GM19193 (cell line): ENCODE measurements at regions not wholly inside any gene's neighbourhood (a gene's known extent, or its start where the extent isn't known, plus 50 kb on each side); places are given as distances from the start of the nearest gene placed in this dataset.

Source experiments
- POLR2A ChIP-seq: IDR thresholded peaks from 4 replicates; pipeline ENCODE4 v1.6.1; 2011; ENCODE audit not compliant: insufficient read depth, insufficient read length; ENCODE audit errors: extremely low read depth

DNA sequence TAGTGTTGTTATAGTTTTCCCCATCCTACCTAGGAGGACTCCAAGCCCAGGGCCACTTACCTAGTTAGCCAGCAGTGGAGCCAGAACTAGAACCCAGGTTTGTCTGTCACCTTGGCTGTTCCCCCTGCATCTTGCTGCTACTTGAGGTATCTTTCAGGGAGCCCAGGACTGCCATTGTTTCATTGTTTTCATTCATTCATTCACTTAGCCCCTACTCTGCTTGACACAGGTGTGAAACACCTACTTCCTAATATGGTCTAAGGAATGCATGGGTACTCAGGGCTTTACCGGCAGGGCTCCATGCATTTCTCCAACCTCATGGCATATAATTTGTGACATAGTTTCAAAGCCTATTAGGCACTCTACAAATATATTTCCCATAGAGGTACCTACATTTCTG lies 266.6 kb upstream of the TPM1 start:
- TF ChIP-seq POLR2A, result no peak

DNA sequence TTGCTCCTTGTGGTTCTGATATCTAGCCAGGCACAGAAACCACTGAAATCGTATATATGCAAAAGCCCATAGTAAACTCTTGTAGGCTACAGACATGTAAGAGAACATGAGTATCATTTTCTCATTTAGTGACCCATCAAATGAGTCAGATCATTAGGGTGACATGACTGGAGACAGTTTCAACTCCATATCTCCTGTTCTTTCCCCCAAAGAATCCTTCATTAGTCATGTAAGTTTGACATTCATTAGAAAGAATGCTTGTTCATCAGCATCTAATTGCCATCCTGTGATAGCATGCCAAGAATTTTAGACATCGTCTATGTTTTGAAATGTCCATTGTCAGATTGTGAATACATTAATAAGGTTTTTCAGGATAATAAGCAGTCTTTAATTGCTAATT lies 264.9 kb upstream of the TPM1 start:
- no peak for TF ChIP-seq POLR2A

DNA sequence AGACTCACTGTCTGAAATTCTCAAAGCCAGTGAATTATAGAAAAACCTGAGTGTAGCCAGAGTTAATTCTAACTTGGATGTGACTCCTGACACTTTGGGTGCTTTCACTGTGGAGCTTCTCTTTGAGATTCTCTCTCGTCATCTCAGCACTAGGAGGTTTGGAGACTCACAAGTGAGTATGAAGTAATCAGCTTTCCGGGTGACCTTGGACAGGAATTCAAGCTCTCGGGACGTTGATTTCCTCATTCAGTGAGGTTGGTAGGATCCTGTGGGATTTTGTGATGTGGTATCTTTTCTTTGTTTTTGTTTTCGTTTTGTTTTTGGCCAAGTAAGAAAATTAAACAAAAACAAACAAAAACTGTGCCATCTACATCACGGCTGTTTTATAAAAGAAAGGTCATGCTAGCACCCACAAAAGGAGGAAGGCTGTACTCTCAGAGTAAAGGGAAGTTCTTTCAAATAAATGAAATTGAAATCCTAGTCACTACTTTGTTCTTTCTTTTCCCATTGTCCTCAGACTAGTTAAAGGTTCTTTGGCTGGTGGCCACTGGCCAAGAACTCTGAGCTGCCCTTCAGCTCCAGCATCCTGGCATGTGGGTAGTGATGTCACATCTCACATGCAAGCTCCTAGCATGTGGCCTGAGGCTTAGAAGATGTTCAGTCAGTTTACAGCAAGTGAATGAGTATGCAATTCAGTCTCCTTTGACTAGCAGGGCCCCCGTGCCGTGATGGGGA lies 263.3 kb upstream of the TPM1 start:
- no peak for TF ChIP-seq POLR2A

DNA sequence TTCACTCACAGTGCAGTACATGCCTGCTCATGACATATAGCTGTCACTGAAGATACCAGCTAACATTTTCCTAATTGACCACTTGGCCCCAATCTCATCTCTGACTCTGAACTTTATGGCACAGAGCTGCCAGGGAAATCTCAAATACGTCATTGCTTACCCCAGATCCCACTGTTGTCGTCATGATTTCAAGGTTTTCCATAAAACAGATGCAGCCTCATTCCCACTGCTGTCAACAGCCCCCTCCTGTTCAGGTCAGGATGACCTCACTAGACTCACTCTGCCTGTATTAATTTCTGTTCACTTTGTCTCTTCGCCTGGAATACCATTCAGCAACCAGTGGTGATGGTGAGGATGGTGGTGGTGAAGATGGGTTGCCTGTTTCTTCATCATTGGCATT lies 262.6 kb upstream of the TPM1 start:
- TF ChIP-seq POLR2A, result no peak

DNA sequence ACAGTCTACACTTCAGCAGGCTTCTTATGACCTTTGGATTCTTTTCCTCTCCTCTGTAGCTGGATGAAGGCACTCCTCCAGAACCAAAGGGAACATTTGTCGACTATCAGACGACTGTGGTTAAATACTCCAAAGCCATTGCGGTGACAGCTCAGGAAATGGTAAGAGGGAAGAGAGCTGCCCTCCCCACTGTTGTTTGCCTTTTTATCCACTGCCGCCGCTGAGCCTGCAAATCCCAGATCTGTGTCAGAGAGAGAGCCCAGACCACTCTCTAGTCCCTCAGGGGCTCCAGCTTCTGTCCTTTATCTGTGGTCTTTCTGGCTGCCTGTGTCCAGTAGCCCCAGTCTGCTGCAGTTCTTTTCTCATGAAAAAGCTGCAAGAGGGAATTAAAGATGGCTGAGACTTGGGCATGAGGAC lies 261.5 kb upstream of the TPM1 start:
- TF ChIP-seq POLR2A, result no peak

DNA sequence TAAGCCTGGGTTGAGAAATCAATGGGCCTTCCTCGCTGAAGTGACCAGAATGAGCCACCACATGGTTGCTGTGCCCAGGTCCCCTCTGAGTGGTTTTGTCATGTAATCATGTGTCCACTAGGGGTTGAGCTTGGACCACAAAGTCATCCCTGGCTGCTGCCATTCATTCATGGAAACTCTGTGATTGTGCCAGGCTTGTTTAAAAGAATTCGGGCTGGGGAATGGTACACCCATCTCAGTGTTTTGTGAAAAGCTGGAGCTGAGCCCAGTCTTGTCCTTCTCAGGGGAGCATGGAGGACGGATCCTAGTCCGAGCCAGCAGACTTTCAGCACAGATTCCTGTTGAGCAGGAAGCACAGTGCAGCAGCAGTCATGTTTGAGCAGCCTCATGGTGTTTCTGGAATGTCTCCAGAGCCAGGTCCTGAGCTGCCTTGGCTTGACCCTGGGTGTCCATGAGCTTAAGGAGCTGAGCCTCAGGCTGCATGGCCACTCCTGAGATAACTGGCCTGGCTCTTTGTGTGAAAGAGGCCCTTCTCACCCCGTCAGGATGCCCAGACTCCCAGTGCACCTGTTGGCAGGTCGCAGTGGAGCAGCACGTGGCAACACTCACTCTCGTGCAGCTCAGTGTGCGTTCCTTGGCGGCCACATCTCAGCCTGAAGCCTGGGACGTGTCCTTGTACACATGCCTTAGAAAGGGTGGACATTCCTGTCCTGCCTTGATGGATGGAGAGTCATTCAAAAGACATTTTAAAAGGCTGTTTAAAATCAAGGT lies 260.3 kb upstream of the TPM1 start:
- TF ChIP-seq POLR2A, result no peak

DNA sequence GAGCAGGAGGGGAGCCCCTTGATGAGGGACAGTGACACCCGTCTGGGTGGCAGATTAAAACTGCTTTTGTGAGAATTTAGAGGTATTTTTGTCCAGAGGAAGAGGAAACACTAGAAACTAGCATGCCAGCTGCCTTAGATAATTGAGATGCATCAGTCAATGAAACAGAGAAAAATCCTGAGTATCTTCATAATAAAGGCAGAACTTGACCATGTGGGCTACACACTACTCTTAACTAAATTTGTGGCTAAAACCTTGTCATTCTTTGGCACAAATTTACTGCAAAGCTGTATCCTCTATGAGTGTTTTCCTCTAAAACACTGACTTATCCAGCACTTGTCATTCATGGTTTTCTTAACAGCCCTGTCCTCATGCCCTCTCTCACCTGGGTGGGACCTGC lies 259.7 kb upstream of the TPM1 start:
- no peak for TF ChIP-seq POLR2A

DNA sequence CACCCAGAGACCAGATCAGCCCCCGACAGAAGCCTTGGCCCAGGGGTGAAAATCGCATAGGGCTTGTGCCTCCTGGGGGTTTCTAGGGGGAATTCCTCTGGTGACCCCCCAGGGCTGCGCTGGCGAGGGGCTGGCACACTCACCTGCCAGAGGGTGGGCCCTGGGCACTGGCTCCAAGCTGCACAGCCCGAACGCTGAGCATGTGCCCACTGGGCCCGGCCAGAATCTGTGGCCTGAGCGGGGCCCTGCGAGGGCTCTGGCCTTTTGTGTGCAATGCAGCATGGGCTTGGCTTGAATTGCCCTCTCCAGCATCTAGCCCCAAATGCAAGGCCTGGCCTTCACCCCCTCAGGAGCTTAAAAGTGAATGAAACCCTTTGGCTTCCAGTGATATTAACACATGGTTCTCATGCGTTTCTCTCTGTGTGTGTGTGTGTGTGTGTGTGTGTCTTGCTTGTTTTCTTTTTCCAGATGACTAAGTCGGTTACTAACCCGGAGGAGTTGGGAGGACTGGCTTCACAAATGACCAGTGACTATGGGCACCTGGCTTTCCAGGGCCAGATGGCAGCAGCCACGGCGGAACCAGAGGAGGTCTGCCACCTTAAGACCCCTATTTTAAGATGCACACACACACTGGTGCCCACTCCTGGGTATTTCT lies 259.1 kb upstream of the TPM1 start:
- TF ChIP-seq POLR2A, result no peak

DNA sequence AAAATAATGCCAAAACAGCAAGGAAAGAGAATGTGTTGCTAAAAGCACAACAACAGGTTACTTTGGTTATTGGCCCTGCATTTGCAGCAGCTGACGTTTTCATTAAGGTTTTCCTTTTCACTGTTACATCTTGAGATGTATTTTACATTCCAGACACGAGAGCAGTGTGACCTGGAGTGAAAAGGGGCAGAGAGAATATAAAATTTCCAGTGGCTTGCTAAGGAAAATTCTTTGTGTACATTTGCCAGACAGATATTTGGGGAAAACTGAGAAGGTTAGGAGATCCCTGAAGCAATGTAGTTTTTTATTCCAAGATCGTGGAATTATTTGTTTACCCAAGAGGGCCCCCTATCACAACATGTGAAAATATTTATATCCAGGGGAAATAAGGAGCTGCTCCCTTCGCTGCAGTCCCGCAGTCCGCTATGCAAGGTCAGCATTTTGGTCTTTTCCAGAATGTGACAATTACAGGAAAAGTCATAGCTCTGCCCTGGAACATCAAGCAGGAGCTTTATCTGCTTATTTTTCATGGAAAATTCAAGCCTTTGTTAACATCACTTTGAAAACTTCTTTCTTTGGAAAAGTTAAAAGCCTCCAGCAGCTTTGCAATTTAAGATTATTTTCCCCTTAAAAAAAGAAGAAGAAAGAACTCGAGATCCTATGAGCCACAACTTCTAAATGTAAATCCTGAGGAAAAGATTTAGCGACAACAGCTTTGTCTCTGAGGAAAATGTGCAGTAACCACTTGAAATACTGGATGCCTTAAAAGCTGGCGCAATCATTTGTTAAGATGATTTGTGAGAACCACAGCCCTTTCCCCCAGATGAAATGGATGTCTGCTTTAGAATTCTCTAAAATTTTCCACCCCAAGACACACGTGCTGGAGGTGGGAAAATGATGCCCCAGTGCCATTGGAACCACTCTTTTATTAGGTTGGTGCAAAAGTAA lies 256.4 kb upstream of the TPM1 start:
- TF ChIP-seq POLR2A, result no peak

DNA sequence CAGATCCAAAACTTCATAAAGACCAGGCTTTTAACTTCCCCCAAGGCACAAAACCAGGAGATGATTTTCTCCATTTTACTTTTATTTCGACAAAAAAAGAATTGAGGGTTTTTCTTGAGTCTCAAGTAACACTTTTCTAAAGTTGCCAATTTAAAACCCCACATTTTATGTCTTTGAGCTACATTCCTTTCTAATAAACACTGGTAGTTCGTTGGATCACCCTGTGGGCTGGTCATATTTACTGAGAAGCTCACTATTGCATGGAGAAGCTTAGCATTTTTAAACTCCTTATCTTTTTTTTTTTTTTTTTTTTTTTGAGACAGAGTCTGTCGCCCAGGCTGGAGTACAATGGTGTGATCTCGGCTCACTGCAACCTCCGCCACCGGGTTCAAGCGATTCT lies 255.1 kb upstream of the TPM1 start:
- no peak for TF ChIP-seq POLR2A

DNA sequence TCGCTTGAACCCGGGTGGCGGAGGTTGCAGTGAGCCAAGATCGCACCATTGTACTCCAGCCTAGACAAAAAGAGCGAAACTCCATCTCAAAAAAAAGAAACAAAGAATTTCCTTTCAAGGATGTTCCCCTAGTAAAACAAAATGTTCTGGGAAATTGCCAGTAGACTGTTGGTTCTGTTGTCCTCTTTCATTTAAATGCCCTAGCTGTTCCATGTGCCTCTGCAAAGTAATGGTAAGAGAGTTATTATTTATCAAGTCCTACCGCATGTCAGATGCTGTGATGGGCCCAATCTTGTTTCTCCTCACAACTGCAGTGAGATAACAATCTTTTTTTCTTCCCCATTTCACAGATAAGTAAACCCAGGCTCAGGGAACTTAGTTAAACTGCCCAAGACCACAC lies 254.3 kb upstream of the TPM1 start:
- TF ChIP-seq POLR2A, result no peak

DNA sequence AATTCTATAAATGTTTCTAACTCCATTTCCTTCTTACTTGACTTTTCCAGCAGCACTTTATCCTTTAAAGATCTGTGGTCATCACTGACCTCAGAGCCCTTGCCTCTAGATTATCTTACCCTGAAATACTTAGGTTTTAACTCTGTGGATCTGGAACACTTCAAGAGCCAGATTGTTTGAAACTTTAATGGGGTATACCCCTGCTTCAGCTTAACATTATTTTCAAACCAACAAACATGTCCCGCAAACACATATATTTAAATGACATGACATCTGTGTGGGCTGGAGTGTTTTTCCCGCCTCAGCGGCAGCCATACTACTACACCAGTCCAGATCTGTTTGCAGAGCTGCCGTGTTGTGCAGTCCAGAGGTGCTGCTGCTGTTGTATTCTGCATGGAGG lies 252.0 kb upstream of the TPM1 start:
- no peak for TF ChIP-seq POLR2A

DNA sequence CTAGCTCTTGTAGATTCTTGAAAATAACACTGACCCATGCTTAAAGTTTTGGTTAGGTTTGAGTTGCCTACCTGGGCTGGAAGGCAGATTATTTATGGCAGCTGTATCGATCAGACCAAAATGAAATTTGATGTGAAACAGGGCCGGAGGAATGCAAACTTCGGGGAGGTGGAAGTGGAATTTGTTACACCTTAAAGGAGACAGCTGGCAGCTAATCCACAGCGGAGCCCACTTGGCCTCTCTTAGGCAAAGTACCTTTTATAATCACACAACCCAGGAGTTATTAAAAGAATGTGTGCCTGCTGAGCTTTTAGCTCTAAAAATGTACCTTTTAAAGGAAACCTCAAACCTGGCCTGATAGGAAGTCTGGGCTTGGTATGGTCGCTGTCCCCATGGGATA lies 250.9 kb upstream of the TPM1 start:
- TF ChIP-seq POLR2A, result no peak

DNA sequence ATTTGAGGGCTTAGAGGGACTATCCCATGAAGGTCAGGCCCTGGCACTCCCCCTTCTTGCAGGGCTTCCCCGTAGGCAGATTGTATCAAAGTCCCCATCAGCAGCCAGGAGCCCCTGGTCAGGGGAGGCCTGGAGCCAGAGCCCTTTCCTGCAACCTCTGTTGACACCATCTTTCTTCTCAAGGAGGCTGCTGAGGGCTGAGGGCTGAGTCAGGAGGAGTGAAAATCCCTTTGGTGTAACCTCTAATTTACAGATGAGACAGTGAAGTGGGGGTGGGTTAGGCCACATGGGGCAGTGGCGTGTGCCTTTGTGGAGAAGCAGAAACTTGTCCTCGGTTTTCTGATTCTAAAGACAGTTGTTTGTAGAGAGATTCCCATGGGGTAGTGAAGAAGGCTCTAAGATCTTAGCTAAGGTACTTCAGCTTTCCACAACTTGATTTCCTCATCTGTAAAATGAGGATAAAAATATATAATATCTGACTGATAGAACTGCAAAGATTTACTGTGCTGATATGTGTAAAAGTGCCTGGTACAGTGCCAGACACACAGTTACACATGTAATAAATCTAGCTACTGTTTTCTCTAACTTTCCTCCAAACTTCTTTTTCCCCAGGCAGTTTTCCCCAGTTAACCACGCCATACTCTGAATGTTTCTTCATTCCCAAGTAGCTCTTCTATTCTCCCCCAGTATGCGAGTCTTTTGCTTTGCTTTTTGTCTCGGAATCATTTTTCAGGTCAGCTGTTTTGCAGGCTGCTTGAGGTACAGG lies 249.4 kb upstream of the TPM1 start:
- no peak for TF ChIP-seq POLR2A

DNA sequence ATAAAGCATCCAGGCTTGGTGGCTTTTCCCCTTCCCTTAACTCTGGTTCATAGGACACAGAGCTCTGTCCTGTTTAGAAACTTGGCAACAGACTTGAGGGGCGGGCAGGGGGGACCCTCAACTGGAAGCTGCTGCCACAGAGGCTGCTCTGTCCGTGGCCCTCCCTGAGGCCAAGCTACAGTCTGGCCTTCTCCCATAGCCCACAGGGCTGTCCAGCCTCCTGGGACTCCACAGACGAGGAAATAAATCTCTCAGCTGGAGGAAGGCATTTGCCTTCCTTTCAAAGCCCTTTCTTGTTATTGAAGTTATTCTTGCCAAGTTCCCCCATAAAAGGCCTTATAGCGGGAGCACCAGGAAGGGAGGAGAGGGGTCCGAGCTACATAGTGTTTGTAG lies 248.8 kb upstream of the TPM1 start:
- TF ChIP-seq POLR2A, result no peak

DNA sequence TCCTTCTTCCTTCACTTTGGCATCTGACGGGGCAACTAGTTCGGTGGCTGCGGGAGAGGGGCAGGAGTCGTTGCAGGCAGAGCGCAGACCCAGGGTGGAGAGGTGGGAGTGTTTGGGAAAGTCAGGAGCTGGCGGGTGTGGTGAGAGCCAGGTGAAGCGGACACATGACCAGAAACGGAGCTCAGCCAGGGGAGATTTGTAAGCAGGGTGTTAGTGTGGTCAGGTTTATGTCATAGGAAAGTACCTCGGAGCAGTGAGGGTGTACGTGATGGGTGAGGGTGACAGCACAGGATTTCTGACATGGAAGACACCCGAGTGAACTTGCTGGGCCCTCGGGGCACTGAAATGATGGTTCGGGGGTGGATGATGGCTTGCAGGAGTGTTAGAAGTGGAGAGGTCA lies 247.4 kb upstream of the TPM1 start:
- no peak for TF ChIP-seq POLR2A
